ENCODE measurements at regions not wholly inside any gene's neighbourhood (a gene's known extent, or its start where the extent isn't known, plus 50 kb on each side); places are given as distances from the start of the nearest gene placed in this dataset.
"Not testable (repeated sequence)": the region's sequence is repeated elsewhere in the genome, so short reads cannot be mapped to it uniquely, and the experiment has no call there.

DNA sequence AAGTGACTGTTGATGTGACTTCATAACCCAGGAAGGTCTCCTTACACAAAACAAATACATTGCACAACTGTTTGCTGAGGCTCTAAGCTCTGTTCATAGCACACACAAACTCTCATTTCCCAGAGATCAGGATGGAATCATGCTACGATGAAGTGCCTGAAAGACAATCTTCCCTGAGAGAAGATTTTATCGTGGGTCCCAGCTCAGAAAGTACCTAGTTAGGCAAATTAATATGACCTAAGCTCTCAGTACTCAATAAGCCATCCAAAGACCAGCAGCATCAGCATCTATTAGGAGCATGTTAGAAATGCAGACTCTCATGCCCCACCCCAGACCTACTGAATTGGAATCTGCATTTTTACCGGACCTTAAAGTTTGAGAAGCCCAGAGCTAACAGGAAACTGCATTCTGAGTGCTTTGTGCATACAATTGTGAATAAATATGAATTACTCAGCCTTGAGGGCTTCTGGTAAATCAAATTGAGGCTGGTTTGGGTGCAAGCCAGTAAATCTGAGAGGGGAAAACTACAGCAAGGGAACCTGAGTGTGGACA, 161.5 kb upstream of the C2CD4B start:
- DNase-seq = no peak

GRCh38 chr15:62327406-62327805, 162.3 kb upstream of the C2CD4B start:
- DNase-seq = no peak

- DNase-seq = not testable (repeated sequence)
These were observed 167.4 kb upstream of the C2CD4B start for GRCh38 chr15:62332472-62332871.

DNA sequence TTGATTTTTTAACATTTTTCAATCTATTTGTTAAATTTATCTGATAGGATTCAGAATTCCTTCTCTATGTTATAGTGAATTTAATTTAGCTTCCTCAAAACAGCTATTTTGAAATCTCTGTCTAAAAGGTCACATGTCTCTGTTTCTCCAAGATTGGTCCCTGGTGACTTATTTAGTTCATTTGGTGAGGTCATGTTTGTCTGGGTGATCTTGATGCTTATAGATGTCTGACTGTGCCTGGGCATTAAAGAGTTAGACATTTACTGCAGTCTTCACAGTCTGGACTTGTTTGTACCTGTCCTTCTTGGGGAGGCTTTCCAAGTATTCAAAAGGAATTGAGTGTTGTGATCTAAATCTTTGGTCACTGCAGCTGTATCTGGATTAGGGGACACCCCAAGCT, 169.5 kb upstream of the C2CD4B start:
- no peak for DNase-seq

GRCh38 chr15:62337934-62338333, 172.8 kb upstream of the C2CD4B start:
- no peak for DNase-seq

DNA sequence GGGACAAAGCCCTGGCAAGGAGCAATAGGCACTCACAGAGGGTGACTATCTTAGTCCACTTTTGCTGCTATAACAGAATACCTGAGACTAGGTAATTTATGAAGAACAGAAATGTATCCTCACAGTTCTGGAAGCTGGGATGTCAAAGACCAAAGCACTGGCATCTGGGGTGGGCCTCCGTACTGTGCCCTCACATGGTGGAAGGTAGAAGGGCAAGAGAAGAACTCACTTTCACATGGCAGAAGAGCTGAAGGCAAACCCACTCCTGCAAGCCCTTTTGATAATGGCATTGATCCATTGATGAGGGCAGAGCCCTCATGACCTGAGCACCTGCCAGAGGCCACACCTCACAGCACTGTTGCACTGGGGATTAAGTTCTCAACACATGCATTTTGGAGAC, 173.4 kb upstream of the C2CD4B start:
- DNase-seq = no peak

- DNase-seq = no peak
These were observed 177.9 kb upstream of the C2CD4B start for GRCh38 chr15:62342959-62343358.

DNA sequence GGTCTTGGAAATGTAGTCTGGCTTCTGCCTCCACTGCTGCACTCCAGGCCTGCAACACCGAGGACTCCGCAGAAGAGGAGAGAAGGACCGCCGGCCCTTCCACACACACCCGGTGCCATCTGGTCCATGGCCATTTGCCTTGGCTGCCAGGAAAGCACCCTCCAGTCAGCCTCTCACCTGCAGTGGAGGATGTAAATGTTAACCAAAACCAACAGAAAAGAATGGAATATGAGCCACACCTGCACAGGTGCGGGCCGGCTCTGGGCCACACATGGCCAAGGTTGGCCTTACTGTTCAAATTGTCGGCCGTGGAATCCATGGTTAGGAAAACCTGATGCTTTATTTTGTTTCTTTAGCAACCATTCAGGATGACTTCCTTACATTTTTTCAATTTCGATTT, 178.3 kb upstream of the C2CD4B start:
- no peak for DNase-seq

- DNase-seq = no peak
These were observed 179.9 kb upstream of the C2CD4B start for GRCh38 chr15:62344806-62345539.

DNA sequence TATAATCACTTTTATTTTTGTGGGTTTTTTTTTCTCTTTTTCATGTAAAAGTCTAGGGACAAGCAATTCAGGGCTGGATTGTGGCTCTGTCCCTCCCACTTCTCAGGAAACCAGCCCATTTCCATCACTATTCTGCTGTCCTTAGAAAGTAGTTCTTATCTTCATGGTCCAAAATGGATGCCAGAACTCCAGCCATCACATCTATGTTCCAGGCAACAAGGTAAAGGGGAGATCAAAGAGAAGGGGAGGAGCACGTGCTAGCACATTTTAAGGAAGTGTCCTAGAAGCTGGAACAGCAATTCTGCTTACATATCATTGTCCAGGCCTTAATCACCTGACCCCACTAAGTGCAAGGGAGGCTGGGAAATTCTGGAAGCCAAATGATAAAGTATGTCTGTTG, 181.1 kb upstream of the C2CD4B start:
- no peak for DNase-seq

DNA sequence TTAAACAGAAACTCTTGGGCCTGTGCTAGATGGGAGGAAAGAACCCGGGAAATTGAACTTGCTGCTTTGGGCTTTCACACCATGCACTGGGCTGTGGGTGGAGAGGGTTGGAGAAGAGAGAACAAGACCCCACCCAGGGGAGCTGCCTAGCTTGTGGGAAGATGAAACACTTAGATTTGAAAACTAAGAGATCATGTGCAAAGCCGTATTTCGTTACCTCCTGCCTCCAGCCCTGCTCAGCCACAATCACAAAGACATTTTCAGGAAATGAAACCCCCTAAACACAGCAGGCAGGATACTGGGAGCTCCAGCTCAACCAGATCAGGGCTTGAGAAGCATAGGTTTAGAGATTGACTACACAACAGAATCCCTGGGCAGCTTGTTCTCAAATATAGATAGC, 183.0 kb upstream of the C2CD4B start:
- DNase-seq = no peak

DNA sequence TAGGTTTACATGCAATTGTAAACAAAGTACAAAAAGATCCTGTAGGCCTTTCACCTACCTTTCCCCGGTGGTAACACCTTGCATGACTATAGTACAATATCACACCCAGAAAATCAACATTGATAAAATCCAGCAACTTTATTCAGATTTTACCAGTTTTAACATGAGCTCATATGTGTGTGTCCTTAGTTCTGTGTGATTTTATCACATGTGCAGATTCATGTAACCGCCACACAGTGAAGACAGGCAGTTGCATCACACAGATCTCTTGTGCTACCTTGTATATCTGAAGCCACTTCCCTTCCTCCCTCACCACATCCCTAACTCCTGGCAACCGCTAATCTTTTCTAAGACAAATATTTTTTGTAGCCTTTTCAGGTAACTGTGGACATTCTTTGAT, 183.5 kb upstream of the C2CD4B start:
- no peak for DNase-seq

GRCh38 chr15:62352817-62353216, 187.7 kb upstream of the C2CD4B start:
- DNase-seq = no peak

GRCh38 chr15:62357431-62357830, 192.3 kb upstream of the C2CD4B start:
- no peak for DNase-seq

DNA sequence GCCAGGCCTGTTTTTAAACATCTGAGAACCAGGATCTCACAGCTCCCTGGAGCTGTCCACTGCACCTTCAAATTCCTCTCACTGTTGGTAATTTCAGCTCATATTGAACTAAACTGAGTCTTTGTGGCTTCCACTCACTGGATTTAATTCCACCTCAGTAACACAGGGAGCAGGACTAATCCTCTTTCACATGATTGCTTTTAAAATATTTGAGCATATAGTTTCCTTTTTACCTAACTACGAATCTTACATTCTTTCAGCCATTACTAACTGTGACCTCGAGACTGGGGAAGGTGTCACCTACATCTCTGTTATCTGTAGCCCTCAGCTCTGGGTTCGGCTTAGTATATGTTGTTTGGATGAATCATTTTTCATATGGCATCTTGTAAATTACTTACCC, 194.3 kb upstream of the C2CD4B start:
- DNase-seq = no peak

- no peak for DNase-seq
These were observed 195.4 kb upstream of the C2CD4B start for GRCh38 chr15:62360332-62361097.

- DNase-seq = no peak
These were observed 197.1 kb upstream of the C2CD4B start for GRCh38 chr15:62362144-62362543.

GRCh38 chr15:62362608-62363007, 197.5 kb upstream of the C2CD4B start:
- no peak for DNase-seq

DNA sequence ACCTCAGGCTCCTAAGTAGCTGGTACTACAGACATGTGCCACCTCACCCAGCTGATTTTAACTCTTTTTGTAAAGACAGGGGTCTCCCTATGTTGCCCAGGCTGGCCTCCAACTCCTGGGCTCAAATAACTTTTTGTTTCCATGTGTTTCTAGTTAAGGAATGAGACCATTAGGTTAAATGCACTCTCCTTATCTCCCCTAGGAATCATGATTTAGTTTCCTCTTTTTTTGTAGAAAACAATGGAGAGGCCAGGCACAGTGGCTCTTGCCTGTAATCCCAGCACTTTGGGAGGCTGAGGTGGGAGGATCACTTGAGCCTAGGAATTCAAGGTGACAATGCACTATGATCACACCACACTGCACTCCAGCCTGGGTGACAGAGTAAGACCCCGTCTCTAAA, 198.8 kb upstream of the C2CD4B start:
- no peak for DNase-seq

GRCh38 chr15:62365795-62366442, 200.8 kb upstream of the C2CD4B start:
- no peak for DNase-seq

- no peak for DNase-seq
These were observed 204.4 kb upstream of the C2CD4B start for GRCh38 chr15:62369454-62369853.

DNA sequence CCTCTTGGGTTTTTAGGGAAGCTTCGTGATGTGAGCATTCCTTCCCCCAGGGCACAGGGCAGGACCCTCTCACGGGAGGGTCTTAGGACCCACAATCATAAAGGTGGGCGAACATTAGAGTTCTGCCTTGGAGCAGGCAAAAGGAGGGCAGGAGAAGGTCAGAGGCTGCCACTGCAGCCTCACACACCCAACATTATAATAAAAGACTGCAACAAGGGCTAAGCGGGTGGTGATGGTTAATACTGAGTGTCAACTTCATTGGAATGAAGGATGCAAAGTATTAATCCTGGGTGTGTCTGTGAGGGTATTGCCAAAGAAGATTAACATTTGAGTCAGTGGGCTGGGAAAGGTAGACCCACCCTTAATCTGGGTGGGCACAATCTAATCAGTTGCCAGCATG, 206.6 kb upstream of the C2CD4B start:
- DNase-seq = not testable (repeated sequence)

DNA sequence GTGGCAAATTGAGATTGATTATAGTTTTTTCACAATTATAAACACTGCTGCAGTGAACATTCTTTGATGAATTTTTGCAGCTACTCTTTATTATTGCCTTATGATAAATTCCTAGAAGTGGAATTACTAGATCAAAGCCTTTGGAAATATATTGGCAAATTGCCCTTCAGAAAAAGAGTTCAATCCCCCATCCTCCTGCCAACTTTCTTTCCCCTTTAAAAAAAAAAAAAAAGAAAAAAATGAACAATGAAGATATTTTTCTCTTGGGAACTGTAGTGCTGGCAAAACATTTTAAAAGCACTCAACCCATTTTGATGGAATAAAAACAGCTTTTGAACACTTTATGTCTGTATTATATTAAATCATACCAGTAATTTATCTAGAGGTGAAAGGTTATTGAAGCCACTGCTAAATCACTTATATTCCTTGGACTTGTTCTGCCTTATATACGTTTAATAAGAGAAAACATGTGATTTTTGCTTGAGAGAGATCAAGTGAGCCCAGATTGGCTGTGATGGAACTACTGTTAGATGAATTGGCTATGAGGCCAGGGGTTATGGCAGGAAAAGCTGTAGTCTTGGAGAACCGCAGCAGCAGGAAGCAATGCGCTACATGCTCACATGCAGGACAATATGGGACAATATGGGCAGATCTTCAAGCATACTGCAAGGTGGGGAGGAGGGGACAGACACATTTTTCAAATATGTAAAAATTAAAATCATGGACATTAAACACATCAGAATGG, 212.8 kb upstream of the C2CD4B start:
- DNase-seq = no peak

All from DMS153 (cell line).